GM18502 (cell line): ENCODE measurements at regions not wholly inside any gene's neighbourhood (a gene's known extent, or its start where the extent isn't known, plus 50 kb on each side); places are given as distances from the start of the nearest gene placed in this dataset.
"Not testable (repeated sequence)": the region's sequence is repeated elsewhere in the genome, so short reads cannot be mapped to it uniquely, and the experiment has no call there.

ENCODE experiments used
- ATAC-seq: cut with Tn5 transposase; IDR thresholded peaks from one replicate; pipeline ENCODE4 v1.9.1; 2021; ENCODE audit warnings: mild to moderate bottlenecking; ENCODE audit not compliant: unreplicated experiment, poor library complexity

DNA sequence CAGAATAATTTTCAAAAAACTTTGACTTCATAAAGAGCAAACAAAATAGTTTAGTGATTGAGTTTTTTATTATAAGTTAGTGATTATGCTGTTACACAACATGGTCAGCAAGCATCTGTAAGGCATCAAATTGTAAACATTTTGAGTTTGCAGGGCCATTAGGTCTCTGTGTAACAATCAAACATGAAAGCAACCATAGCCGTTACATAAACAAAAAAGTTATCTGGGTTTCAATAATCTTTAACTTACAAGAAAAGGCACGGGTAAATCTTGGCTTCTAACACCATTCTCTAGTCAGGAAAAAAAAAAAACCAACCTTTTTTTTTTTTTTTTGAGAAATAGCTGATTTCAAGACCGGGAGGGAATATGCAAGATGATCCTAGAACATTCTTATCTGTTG is 1941.1 kb downstream of the PCDH7 start:
- ATAC-seq, result no peak

DNA sequence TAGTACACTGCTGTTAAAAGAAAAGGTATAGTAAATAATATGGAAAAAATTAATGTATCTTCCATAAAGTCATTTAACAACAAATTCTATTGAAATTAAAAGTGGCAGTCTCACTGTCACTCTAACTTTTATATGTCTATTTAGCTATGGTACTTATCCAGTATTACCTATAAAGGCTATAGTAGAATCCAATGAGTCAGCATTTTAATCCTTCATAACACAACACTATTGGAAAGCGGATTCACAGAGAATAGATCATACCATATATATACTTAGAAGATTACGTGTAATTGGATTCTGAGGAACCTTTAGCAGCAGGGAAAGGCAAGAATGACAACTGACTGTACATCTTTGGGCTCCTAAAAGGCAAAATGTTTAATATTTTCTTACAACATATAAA is 1942.6 kb downstream of the PCDH7 start:
- no peak for ATAC-seq

DNA sequence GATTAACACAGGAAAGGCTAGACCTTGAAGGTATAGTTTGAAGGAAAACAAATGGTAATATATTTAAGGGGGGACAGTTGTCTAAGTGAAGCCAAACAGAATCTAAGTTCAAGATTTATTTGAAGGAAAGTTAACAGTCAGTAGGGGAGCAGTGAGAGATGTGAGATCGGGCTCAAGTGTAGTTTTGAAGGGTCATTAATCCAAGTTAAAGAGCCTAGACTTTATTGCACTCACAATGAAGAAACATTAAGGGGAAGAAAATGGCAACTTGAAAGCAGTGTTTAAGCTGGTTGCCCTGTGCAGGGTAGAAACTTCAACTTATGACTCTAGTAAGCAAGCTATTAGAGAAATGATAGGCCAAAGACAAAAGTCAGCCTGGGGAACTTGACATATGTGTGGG is 1952.2 kb downstream of the PCDH7 start:
- ATAC-seq, result no peak

DNA sequence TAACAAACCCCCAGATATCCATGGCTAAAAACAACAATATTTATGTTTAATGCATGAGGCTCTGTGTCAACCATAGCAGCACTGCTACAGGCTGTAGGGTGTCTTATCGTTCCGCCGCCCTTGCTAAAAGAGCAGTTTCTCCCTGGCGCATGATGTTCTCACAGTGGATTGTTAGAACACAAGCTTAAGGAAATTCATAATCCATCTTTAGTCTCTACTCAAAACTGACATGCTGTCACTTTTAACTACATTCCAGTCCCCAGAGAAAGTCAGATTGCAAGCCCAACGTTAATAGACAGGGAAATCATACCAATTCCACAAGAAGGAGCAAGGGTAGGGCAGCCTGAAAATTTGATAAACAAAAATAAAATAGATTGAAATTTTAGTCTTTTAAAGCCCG is 1960.8 kb downstream of the PCDH7 start:
- no peak for ATAC-seq

DNA sequence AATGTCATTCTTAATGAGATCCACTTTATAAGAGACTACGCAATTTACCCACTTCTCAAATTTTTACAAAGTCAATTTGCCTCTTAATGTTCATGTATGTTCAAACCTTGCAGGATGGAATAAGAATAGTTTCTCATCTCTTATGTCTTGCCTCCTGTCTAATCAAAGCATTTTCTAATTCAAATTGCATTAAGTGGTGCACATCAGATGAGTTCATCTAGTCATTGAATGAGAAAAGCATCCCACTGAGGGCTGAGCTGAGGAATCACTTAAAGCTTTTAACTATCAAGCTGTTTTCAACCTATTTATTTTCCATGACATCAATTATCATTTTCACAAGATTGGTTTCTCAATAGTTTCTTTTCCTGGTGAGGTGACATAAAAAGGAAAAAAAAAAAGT is 1964.0 kb downstream of the PCDH7 start:
- no peak for ATAC-seq

DNA sequence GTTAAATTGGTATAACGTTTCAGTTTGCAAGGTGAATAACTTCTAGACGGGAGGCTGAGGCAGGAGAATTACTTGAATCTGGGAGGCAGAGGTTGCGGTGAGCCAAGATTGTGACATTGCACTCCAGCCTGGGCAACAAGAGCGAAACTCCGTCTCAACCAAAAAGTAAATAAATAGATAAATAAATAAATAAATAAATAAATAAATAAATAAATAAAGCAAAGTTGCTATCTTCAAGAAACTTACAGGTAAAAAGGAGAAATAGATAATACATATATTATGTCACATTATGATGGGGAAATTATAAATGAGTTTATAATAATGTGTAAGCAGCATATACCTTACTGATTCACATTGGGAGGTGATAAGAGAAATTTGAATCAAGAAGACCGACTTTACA is 1966.0 kb downstream of the PCDH7 start:
- no peak for ATAC-seq

DNA sequence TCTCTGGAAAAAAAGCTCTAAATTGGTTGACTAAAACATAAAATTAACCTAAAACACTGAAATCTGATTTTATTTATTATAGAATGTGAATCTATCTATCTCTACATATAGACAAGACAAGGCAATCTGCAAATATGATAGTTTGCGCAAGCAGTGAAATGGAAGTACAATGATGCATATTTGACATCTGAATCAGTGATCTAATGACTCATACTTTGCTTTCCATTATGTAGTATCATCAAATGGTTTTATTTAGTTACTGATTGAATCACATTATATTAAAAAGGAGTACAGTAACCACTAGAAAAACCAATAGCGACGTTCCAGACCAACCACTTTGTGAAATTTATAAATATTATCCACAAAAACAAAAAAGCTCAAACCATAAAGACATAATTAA is 1969.3 kb downstream of the PCDH7 start:
- ATAC-seq, result no peak

DNA sequence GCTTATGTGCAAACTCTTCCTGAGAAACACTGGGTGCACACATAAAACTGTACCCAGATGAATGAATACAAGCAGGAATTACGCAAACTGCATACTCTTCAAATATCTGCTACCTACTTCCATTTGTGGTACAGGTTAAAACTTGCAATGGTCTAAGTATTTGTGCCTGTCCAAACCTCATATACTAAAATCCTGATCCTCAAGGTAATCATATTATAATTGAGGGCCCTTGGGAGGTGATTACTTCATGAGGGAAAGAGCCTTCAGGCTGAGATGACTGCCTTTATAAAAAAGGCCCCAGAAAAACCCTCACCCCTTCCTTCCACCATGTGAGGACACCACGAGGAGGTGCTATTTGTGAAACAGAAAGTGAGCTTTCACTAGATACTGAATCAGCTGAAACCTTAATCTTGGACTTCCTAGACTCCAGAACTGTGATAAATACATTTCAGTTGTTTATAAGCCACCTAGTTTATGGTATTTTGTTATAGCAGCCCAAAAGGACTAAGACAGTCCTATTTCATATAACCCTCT is 1977.2 kb downstream of the PCDH7 start:
- ATAC-seq, result no peak

DNA sequence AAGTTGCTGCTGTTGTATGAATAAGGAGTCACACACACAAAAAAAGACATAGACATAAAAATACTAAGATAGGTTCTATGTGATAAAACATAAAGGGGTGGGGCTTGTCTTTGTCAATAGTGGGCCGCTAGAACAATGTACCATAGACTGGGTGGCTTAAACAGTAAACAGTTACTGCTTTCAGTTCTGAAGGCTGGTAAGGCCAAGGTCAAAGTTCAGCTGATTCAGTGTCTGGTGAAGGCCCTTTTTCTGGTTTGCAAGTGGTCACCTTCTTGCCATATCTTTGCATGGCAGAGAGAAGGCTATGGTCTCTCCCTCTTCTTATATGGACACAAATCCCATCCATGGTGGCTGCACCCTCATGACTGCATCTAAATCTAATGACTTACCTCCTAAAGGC is 1980.7 kb downstream of the PCDH7 start:
- no peak for ATAC-seq

DNA sequence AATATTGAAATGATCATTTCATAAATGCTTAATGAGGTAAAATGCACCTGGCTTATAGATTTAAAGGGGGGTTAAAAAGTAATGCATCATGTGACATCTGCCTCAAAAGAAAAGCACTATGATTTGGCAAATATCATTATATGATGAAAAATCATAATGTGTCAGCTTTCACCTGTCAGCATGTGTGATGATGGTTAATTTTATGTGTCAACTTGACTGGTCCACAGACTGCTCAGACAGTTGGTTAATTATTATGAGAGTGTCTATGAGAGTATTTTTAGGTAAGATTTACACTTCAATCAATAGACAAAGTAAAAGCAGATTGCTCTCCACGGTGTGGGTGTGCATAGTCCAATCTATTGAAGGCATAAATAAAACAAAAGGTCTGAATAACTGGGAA is 1986.7 kb downstream of the PCDH7 start:
- ATAC-seq, result no peak

DNA sequence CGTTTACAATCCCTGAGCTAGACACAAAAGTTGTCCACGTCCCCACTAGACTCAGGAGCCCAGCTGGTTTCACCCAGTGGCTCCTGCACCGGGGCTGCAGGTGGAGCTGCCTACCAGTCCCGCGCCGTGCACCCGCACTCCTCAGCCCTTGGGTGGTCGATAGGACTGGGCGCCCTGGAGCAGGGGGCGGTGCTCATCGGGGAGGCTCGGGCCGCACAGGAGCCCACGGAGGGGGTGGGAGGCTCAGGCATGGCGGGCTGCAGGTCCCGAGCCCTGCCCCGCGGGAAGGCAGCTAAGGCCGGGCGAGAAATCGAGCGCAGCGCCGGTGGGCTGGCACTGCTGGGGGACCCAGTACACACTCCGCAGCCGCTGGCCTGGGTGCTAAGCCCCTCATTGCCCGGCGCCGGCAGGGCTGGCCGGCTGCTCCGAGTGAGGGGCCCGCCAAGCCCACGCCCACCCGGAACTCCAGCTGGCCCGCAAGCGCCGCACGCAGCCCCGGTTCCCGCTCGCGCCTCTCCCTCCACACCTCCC is 1996.0 kb downstream of the PCDH7 start:
- not testable (repeated sequence) for ATAC-seq

DNA sequence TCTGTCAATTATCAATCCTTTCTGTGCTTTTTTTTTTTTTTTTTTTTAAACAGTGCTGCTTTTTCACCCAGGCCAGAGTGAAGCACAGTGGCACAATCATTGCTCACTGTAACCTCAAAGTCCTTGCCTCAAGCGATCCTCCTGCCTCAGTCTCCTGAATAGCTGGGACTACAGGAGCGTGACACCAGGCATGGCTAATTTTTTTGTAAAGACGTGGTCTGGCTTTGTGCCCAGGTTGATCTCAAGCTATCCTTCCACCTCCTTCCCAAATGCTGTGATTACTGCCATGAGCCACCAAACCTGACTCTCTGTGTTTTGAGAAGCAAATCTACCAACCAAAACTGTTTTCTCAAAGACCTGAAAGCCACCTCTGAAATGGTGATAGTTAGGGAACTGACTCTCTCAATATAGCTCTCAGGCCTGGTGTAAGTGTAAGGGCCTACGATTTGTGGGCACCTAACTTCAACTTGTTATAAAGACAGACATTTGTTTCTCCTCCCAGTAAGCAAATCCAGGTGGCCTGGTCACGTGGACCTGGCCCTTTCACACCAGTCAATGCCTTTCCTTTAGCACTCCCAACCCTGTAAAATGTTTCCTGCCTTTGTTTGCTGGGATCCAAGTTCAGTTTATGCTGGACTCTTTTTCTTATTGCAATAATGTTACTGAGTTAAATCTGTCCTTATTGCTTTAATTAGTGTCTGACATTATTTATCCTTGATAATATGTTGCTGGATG is 2015.9 kb downstream of the PCDH7 start:
- no peak for ATAC-seq

DNA sequence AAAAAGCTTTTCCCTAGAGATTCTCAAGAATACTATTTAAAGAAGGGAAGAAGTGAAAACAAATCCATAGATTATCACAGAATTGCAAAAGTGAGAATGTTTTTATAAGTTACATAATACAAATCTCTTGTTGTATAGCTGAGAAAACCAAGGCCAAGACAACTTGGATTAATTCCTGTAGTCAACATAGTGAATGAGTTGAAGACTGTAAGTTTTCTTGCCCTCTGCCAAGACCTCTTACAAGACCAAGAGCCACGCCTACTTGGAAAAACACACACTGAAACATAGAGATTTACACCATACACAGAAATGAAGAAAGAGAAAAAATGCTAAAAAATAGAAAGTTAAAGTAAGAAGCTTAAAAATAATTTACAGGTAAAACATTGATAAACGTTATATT is 2024.0 kb downstream of the PCDH7 start:
- no peak for ATAC-seq

DNA sequence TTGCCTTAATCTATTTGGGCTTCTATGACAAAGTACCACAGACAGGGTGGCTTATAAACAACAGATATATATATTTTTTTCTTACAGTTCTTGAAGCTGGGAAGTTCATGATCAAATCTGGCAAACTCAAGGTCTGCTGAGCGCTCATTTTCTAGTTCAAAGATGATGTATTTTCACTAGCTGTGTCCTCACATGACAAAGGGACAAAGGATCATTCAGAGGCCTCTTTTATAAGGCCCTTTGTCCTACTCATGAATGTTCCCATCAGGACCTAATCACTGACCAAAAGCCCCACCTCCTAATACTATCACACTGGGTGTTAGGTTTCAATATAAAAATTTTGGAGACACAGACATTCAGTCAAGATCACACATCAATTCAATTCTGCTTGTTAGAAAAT is 2025.2 kb downstream of the PCDH7 start:
- no peak for ATAC-seq

DNA sequence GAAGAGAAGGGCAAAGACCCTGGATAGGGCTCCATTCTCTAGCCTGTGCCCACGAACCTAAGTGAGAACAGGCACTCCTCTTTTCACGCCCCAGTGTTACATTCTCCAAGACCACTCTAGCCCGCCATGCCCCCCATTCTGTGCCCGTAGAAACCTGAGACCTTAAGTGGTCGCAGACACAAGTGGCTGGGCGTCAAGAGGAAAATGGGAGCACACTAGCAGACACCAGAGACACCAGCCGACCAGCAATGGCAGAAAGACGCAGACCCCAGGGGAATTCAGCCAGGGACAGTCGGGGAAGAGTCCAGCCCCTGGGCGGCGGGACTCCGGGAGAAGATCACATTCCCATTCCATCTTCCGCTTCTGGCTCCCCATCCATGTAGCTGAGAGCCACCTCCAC is 2027.9 kb downstream of the PCDH7 start:
- ATAC-seq, result no peak

DNA sequence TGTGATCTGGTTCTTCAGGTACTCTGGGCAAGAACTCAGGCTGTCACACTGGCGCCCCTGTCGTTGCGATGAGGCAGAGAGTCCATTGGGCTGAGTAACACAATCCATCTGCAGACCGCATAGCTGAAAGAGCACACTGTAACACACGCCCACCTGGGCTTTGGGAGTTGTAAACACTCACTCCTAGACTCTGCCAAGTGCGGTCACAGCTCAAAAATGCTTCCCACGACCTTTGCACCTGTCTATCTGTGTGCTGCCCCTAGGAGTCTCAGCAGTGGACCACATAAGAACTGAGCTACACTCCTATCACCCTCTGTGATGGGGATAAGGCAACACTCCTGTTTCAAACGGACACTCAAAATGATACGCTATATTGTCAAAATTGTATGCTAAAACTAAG is 2028.3 kb downstream of the PCDH7 start:
- ATAC-seq, result no peak

DNA sequence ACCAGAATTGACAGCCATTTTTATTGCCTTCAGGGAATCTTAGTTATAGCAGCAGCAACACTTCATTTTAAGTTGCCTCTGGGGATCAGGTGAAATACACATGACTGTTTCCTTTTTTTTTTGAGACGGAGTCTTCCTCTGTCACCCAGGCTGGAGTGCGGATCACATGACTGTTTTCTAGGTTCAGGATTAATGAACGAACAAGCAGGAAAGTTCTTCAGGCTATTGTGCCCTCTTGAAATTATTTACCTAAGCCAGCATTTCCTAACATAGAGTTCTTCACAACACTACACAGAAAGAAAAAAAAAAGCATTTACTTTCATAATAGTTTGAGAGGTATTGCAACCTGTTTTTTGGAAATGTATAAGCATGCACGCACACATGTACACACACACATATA is 2032.8 kb downstream of the PCDH7 start:
- ATAC-seq, result no peak

DNA sequence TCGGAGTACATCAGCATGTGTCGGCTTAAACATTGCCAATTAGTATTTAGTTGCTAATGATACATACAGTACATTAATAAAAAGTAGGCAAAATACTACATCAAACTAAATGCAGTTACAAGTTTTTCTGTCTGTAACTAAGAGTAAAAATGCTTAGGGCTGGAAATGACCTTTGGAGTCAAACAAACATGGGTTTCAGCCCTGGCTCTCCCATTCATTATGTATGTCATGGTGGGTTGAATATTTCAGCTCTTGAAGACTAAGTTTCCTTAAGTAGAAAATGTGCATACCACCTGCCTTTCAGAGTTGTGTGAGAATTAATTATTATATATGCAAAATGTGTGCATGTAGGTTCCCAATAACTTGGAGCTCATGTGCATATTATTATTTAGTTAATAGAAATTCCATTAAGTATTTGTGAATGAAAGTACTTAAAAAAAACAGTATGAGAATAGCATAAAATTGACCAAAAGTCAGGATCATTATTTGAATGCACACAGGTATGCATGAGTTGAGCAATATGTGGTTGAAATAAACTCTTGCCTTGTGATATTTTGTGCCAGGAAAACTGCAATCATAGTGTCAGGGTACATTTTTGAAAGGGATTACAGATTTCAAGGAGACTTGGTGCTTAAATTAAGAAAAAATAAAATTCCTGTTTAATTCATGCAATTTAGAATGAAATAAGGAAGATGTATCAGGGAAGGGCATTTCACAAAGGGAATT is 2048.7 kb downstream of the PCDH7 start:
- ATAC-seq, result no peak

DNA sequence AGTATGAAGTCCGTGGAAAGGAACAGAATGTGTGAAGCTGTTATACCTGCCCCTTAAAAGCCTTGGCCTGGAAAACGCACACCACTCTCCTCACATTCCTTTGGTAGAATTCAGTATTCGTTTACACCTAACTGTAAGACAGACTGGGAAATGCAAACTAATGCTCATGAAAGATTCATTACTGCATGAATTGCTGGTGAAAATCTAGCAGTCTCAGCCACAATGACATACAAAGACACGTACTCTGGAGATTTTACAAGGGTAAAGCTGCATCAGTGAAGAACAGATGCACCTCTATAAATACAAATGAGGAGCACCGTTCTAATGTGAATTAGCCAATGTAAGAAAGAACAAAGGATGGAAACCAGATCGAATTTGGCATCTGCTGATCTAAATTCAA is 2051.3 kb downstream of the PCDH7 start:
- no peak for ATAC-seq

DNA sequence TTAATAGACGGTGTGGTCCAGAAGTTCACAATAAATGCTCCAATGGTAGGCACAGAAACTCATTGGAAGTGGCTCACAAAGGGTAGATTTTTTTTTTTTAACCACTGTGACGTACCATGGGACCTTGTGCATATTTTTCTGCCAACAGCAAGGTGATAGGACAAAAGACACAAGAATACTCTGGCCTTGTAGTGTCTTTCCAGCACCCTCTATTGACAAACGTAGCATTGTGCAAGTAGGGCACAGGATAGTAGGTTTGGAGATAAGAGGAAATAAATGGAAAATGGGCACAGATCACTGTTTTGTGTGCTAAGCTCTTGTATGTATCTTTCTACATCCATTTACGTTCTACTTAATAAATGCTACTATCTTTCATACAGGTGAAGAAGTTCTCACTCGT is 2054.9 kb downstream of the PCDH7 start:
- no peak for ATAC-seq

DNA sequence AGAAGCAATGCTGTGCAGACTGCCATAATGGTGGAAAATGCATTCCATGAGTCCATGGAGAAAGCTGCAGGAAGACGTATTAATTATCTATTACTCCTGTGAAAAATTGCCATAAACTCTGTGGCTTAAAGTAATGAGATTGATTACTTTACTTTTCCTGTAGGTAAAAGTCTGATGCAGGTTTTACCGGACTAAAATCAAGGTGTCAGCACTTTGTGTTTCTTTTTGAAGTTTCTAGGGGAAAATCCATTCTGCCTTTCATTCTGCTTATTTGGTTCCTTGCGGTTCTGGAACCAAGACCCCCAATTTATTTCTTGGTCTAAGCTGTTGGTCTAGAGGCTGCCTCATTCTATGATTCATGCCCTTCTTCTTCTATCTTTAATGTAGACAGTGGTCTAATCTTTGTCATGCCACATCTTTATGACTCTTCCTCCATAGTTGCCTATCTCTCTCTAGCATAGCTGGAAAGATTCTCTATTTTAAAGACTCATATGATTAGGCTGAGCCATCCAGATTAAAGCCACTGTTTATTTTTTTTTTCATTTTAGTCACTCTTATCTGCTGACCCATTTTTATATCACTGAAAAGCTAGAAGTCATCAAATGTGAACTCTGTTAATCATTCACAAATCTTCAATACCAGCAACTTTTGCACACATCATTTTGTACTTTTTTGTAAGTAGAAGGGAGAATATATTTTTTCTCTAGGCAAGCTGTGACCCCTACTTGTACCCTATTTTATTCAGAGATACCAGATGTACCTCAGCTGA is 2056.4 kb downstream of the PCDH7 start:
- no peak for ATAC-seq
